OCI-LY7 (cell line): ENCODE measurements at regions not wholly inside any gene's neighbourhood (a gene's known extent, or its start where the extent isn't known, plus 50 kb on each side); places are given as distances from the start of the nearest gene placed in this dataset.
A peak's percentile ranks its signal among the peaks of the same experiment; 100 is the strongest.

ENCODE experiments used
- BruUV-seq: library from RNA; stranded (reverse); fragments of 400-500 nt; replicated peaks from 2 replicates; lab custom pipeline; 2021; lab: Mats Ljungman, UMichigan
- CTCF ChIA-PET: fragments of 300-600 bp; sonication (Branson Sonifier 250); formaldehyde crosslinking; loops from one replicate; lab custom pipeline; 2022; ENCODE audit warnings: antibody characterized with exemption; ENCODE audit not compliant: unreplicated experiment; lab: Charles Lee
- POLR2A ChIA-PET: fragments of 300-600 bp; sonication (Branson Sonifier 250); formaldehyde crosslinking; loops from one replicate; lab custom pipeline; 2022; ENCODE audit warnings: antibody characterized with exemption; lab: Charles Lee
- DNase-seq: peaks from one replicate; pipeline ENCODE4 v3.0.0-alpha.2; 2015; ENCODE audit warnings: low spot score
- H2AFZ ChIP-seq: fragments of 200-600 bp; sonication (generic), shearing (Covaris generic); 2 replicates; pipeline ENCODE4 v1.6.1; 2014; ENCODE audit warnings: mild to moderate bottlenecking, antibody characterized with exemption, low read length, moderate library complexity
- H3K27ac ChIP-seq: fragments of 200-600 bp; sonication (generic); 2 replicates; pipeline ENCODE4 v1.5.1; 2014; ENCODE audit warnings: mixed run types, low read depth, mild to moderate bottlenecking, moderate library complexity, low read length, inconsistent platforms; ENCODE audit not compliant: poor library complexity, severe bottlenecking
- H3K36me3 ChIP-seq: fragments of 200-600 bp; sonication (generic); 2 replicates; pipeline ENCODE4 v1.6.1; 2014; ENCODE audit warnings: mild to moderate bottlenecking, antibody characterized with exemption, low read length, moderate library complexity, mixed read lengths; ENCODE audit not compliant: insufficient read depth
- H3K4me1 ChIP-seq: fragments of 200-600 bp; sonication (generic); 2 replicates; pipeline ENCODE4 v1.5.1; 2014; ENCODE audit warnings: mild to moderate bottlenecking, low read length; ENCODE audit not compliant: insufficient read depth, poor library complexity, severe bottlenecking
- H3K4me2 ChIP-seq: fragments of 200-600 bp; sonication (generic); 2 replicates; pipeline ENCODE4 v1.6.1; 2014; ENCODE audit warnings: mild to moderate bottlenecking, low read length
- H3K4me3 ChIP-seq: fragments of 200-600 bp; sonication (generic); 2 replicates; pipeline ENCODE4 v1.5.1; 2014; ENCODE audit warnings: mild to moderate bottlenecking, low read depth, low read length; ENCODE audit not compliant: poor library complexity, severe bottlenecking
- H3K79me2 ChIP-seq: fragments of 200-600 bp; sonication (generic); 2 replicates; pipeline ENCODE4 v1.6.1; 2016; ENCODE audit warnings: low read depth, mild to moderate bottlenecking, low read length, moderate library complexity, mixed read lengths; ENCODE audit not compliant: insufficient read depth
- H3K9me2 ChIP-seq: fragments of 200-600 bp; sonication (generic); 2 replicates; pipeline ENCODE4 v1.6.1; 2016; ENCODE audit warnings: mild to moderate bottlenecking, low read length, mixed read lengths; ENCODE audit not compliant: insufficient read depth
- H3K9me3 ChIP-seq: fragments of 200-600 bp; sonication (generic); 2 replicates; pipeline ENCODE4 v1.6.1; 2014; ENCODE audit warnings: mild to moderate bottlenecking, mixed run types, low read length, mixed read lengths
- H4K20me1 ChIP-seq: fragments of 200-600 bp; sonication (generic); 2 replicates; pipeline ENCODE4 v1.6.1; 2014; ENCODE audit warnings: mild to moderate bottlenecking, antibody characterized with exemption, low read length, moderate library complexity, mixed read lengths; ENCODE audit not compliant: insufficient read depth
- EZH2phosphoT487 ChIP-seq: fragments of 200-600 bp; sonication (generic); IDR thresholded peaks from 2 replicates; pipeline ENCODE4 v1.6.1; 2018; ENCODE audit warnings: low read depth, borderline replicate concordance, mild to moderate bottlenecking, mixed run types, antibody characterized with exemption, low read length, moderate library complexity, mixed read lengths
- intact Hi-C: fragments of 100-400 bp; cut with micrococcal nuclease; formaldehyde crosslinking; loops from one replicate; pipeline ENCODE4 v1.10.0; 2022; ENCODE audit not compliant: unreplicated experiment
- TF ChIP-seq, protein P1 (sequence below): fragments of 200-600 bp; sonication (generic); conservative IDR thresholded peaks from 2 replicates; pipeline ENCODE4 v1.5.1; 2014; ENCODE audit warnings: mild to moderate bottlenecking, antibody characterized with exemption, low read length, moderate library complexity, mixed read lengths

DNA sequence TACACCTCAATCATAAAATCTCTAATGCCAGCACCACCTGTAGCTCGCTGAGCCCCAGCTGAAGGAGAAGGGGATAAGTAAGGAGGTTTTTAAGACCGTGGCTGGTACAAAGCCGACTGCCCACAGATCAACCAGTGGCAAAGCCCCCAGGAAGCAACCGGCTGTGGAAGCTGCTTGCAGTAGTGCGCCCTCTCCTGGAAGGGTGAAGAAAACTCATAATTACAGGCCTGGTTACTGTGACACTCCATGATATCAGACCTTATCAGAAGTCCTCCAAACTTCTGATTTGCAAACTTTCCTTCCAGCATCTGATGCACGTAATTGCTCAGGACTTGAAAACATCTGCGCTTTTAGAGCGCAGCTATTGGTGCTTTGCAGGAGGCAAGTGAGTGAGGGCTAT is 63.1 kb upstream of the MCTP2 start:
- H3K9me2 ChIP-seq, result no peaks in the 10 kb centered on the region
- H3K4me1 ChIP-seq, result peaks cover 12% of the 10 kb centered on the region
- H3K9me3 ChIP-seq, result peaks cover 27% of the 10 kb centered on the region; the same call in 1 of the 2 replicates
- no peak overlapping the region for H3K4me2 ChIP-seq
- ChIA-PET CTCF (interaction anchor here (0.6 kb wide), 1 partner anchor 31 kb away, joined by 6 read pairs; no protein-coding TSS in a partner anchor), POLR2A (interaction anchor here (1.0 kb wide), 1 partner anchor 290 kb away, joined by 4 read pairs; no protein-coding TSS in a partner anchor)
- H3K36me3 ChIP-seq, result no peaks in the 10 kb centered on the region; the same call in 1 of the 2 replicates
- TF ChIP-seq, protein P1, sequence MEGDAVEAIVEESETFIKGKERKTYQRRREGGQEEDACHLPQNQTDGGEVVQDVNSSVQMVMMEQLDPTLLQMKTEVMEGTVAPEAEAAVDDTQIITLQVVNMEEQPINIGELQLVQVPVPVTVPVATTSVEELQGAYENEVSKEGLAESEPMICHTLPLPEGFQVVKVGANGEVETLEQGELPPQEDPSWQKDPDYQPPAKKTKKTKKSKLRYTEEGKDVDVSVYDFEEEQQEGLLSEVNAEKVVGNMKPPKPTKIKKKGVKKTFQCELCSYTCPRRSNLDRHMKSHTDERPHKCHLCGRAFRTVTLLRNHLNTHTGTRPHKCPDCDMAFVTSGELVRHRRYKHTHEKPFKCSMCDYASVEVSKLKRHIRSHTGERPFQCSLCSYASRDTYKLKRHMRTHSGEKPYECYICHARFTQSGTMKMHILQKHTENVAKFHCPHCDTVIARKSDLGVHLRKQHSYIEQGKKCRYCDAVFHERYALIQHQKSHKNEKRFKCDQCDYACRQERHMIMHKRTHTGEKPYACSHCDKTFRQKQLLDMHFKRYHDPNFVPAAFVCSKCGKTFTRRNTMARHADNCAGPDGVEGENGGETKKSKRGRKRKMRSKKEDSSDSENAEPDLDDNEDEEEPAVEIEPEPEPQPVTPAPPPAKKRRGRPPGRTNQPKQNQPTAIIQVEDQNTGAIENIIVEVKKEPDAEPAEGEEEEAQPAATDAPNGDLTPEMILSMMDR, result peak; percentile 81
- no peak for TF ChIP-seq EZH2phosphoT487
- no peaks in the 10 kb centered on the region for H4K20me1 ChIP-seq
- peak; percentile 35 for DNase-seq
- no TSS peak for BruUV-seq
- no peak overlapping the region for H3K4me3 ChIP-seq
- intact Hi-C loops, result loop anchor here (10.0 kb wide), 1 partner anchor 307 kb away; no protein-coding TSS in a partner anchor
- no peak overlapping the region for H3K27ac ChIP-seq
- no peak overlapping the region for H2AFZ ChIP-seq
- H3K79me2 ChIP-seq, result no peaks in the 10 kb centered on the region

DNA sequence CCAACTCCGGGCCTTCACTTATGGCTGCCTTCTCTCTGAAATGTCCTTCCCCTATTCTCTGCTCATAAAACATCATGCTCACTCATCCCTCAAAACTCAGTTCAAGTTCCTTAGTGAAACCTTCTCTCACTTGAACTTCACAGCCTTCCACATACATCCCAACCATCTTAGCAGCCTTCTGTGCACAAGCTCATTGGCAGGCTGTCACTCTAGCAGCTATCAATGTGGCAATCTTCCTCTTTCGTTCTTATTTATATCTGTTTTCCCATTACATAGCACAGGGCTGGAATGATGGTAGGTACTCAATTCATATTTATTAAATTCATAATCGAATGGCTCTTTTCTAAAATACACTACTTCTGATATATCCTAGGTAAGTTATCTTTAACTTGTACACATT is 66.4 kb upstream of the MCTP2 start:
- H3K4me2 ChIP-seq, result no peak overlapping the region
- intact Hi-C loops, result loop anchor here (1.0 to 10.0 kb wide), 5 partner anchors 66 to 412 kb away; partner anchors contain the start of gene MCTP2
- TF ChIP-seq EZH2phosphoT487, result no peak
- TF ChIP-seq, protein P1, result no peak
- ChIA-PET POLR2A (interaction anchor here (0.5 to 2.4 kb wide), 10 partner anchors 65 to 1123 kb away, joined by 3 to 9 read pairs (median 5); no protein-coding TSS in a partner anchor), CTCF (interaction anchor here (3.6 kb wide), 1 partner anchor 159 kb away, joined by 32 read pairs; no protein-coding TSS in a partner anchor)
- BruUV-seq, result no TSS peak
- peaks cover 15% of the 10 kb centered on the region; the same call in 1 of the 2 replicates for H3K9me3 ChIP-seq
- no peak overlapping the region for H3K27ac ChIP-seq
- peak overlapping the region; percentile 16; the same call in 1 of the 2 replicates for H2AFZ ChIP-seq
- no peak overlapping the region for H3K4me3 ChIP-seq
- no peaks in the 10 kb centered on the region for H3K79me2 ChIP-seq
- no peaks in the 10 kb centered on the region; the same call in 1 of the 2 replicates for H3K36me3 ChIP-seq
- peaks cover 12% of the 10 kb centered on the region for H3K4me1 ChIP-seq
- peak; percentile 13 for DNase-seq
- no peaks in the 10 kb centered on the region for H3K9me2 ChIP-seq
- no peaks in the 10 kb centered on the region for H4K20me1 ChIP-seq
